HL-60 (cell line): ENCODE measurements at regions not wholly inside any gene's neighbourhood (a gene's known extent, or its start where the extent isn't known, plus 50 kb on each side); places are given as distances from the start of the nearest gene placed in this dataset.

Experiments
- GABPA ChIP-seq: IDR thresholded peaks from 2 replicates; pipeline ENCODE4 v1.6.1; 2012; ENCODE audit warnings: low read depth
- POLR2AphosphoS5 ChIP-seq: IDR thresholded peaks from 2 replicates; pipeline ENCODE4 v1.6.1; 2012; ENCODE audit warnings: low read depth
- SPI1 ChIP-seq: IDR thresholded peaks from 2 replicates; pipeline ENCODE4 v1.6.1; 2012; ENCODE audit warnings: low read depth, mild to moderate bottlenecking, borderline replicate concordance
- TF ChIP-seq, protein P1 (sequence below): IDR thresholded peaks from one replicate; pipeline ENCODE4 v1.5.1; 2011; ENCODE audit warnings: low read length, control low read depth, inconsistent platforms; ENCODE audit not compliant: insufficient read depth
- TF ChIP-seq, protein P2 (sequence below): IDR thresholded peaks from 2 replicates; pipeline ENCODE4 v1.6.1; 2012; ENCODE audit warnings: low read depth; ENCODE audit not compliant: insufficient replicate concordance

- TF ChIP-seq SPI1, result no peak
- TF ChIP-seq, protein P1, sequence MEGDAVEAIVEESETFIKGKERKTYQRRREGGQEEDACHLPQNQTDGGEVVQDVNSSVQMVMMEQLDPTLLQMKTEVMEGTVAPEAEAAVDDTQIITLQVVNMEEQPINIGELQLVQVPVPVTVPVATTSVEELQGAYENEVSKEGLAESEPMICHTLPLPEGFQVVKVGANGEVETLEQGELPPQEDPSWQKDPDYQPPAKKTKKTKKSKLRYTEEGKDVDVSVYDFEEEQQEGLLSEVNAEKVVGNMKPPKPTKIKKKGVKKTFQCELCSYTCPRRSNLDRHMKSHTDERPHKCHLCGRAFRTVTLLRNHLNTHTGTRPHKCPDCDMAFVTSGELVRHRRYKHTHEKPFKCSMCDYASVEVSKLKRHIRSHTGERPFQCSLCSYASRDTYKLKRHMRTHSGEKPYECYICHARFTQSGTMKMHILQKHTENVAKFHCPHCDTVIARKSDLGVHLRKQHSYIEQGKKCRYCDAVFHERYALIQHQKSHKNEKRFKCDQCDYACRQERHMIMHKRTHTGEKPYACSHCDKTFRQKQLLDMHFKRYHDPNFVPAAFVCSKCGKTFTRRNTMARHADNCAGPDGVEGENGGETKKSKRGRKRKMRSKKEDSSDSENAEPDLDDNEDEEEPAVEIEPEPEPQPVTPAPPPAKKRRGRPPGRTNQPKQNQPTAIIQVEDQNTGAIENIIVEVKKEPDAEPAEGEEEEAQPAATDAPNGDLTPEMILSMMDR, result no peak
- no peak for TF ChIP-seq POLR2AphosphoS5
- TF ChIP-seq, protein P2, sequence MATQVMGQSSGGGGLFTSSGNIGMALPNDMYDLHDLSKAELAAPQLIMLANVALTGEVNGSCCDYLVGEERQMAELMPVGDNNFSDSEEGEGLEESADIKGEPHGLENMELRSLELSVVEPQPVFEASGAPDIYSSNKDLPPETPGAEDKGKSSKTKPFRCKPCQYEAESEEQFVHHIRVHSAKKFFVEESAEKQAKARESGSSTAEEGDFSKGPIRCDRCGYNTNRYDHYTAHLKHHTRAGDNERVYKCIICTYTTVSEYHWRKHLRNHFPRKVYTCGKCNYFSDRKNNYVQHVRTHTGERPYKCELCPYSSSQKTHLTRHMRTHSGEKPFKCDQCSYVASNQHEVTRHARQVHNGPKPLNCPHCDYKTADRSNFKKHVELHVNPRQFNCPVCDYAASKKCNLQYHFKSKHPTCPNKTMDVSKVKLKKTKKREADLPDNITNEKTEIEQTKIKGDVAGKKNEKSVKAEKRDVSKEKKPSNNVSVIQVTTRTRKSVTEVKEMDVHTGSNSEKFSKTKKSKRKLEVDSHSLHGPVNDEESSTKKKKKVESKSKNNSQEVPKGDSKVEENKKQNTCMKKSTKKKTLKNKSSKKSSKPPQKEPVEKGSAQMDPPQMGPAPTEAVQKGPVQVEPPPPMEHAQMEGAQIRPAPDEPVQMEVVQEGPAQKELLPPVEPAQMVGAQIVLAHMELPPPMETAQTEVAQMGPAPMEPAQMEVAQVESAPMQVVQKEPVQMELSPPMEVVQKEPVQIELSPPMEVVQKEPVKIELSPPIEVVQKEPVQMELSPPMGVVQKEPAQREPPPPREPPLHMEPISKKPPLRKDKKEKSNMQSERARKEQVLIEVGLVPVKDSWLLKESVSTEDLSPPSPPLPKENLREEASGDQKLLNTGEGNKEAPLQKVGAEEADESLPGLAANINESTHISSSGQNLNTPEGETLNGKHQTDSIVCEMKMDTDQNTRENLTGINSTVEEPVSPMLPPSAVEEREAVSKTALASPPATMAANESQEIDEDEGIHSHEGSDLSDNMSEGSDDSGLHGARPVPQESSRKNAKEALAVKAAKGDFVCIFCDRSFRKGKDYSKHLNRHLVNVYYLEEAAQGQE, result no peak
- TF ChIP-seq GABPA, result no peak
These were observed 138.7 kb upstream of the PITX1 start for GRCh38 chr5:135172718-135173117.
